Pulmonary artery endothelial cell (primary cell): ENCODE measurements at regions not wholly inside any gene's neighbourhood (a gene's known extent, or its start where the extent isn't known, plus 50 kb on each side); places are given as distances from the start of the nearest gene placed in this dataset.
"Not testable (repeated sequence)": the region's sequence is repeated elsewhere in the genome, so short reads cannot be mapped to it uniquely, and the experiment has no call there.

Experiments
- DNase-seq: peaks from one replicate; pipeline ENCODE4 v3.0.0-alpha.2; 2011; ENCODE audit warnings: low read depth, low spot score

- DNase-seq: no peak
Observed at GRCh38 chr4:141851246-141851891, 215.0 kb downstream of the IL15 start.

GRCh38 chr4:141853091-141853764, 216.8 kb downstream of the IL15 start:
- no peak for DNase-seq

- DNase-seq: no peak
Observed at GRCh38 chr4:141858437-141858836, 222.1 kb downstream of the IL15 start.

DNA sequence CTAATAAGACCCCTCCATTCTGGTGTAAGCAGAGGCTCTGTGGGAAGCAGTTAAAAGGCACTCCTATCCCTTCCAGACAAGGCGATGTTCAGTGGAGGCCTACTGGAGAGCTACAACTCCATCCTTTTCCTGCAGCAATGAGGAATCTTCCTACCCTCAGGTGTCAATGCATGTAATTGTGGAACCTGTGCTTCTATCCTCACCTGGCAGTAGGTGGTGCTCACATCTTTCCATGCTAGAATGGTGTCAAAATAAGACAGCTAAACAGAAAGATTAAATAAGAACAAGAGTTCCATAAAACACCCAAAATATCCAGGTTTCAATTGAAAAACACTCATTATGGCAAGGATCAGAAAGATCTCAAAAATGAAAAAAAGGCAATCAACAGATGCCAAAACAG, 224.6 kb downstream of the IL15 start:
- DNase-seq: no peak

DNA sequence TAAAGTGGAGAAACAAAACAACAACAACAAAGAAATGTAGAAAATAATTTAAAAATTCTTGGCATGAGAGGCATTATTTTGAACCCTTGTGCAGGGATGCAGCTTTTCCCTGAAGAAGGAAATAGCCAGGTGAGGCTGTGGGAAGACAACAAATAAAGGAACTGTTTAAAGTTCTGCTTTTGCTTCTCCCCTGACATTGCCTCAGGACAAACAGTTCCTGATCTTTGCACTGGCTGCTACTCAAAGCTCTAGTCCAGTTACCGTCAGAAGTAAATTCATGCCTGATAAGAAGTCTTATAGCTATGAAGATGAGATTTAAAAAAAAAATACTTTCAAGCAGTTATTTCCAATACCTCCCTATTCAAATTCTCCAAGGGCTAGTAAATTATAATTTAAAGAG, 233.8 kb downstream of the IL15 start:
- no peak for DNase-seq

DNA sequence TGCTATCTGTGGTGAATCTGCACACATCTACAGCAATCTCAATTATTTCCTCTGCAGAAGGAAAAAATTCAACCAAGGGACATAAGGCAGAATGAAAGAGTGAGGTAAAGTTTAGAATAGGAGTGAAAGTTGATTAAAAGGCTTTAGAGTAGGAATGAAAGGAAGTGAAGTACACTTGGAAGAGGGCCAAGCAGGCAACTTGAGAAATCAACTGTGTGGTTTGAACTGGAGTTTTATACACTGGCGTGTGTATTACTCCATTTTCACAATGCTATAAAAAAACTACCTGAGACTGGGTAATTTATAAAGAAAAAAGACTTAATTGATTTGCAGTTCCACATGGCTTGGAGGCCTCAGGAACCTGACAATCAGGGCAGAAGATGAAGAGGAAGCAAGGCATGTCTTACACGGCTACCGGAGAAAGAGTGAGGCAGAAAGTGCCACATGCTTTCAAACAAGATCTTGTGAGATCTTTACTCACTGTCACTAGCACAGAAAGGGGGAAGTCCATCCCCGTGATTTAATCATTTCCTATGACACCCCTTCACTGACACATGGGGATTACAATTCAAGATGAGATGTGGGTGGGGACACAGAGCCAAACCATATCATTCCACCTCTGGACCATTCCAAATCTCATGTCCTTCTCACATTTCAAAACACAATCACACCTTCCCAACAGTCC, 234.8 kb downstream of the IL15 start:
- DNase-seq: no peak

- not testable (repeated sequence) for DNase-seq
Observed at GRCh38 chr4:141882650-141883049, 246.3 kb downstream of the IL15 start.

GRCh38 chr4:141884070-141884469, 247.7 kb downstream of the IL15 start:
- DNase-seq: no peak

DNA sequence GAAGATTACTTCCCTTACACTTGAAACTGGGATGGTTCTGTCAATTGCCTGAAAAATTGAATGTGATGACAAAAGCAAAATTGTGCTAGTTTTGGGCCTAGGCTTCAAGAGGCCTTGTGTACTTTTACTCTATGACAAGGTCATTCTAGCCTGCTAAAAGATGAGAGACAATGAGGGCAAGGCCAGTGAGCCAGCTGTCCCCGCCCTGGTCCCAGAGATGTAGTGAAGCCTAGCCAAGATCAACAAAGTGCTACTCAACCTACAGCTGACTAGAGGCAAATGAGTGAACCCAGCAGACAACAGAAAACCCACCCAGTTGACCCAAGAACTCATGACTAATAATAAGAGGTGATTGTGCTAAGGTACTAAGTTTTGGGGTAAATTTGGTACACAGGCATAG, 248.7 kb downstream of the IL15 start:
- DNase-seq: no peak

GRCh38 chr4:141890279-141890678, 253.9 kb downstream of the IL15 start:
- DNase-seq: peak; percentile 5

- no peak for DNase-seq
Observed at GRCh38 chr4:141891260-141892120, 255.1 kb downstream of the IL15 start.

DNA sequence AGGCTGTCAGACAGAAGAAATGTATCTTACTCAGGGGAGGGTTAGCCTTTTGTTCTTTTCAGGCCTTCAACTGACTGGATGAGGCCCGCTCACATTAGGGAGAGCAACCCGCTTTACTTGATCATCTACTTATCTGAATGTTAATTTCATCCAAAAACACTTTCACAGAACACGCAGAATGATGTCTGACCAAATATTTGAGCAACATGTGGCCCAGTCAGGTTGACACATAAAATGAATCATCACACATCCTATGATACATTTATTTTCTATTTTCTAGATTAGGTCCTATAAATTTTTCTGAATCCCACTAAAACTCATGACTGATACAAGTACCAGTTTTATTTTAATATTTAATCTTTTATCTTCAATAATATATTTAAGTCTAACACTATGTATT, 260.3 kb downstream of the IL15 start:
- no peak for DNase-seq

GRCh38 chr4:141898346-141898745, 262.0 kb downstream of the IL15 start:
- no peak for DNase-seq

DNA sequence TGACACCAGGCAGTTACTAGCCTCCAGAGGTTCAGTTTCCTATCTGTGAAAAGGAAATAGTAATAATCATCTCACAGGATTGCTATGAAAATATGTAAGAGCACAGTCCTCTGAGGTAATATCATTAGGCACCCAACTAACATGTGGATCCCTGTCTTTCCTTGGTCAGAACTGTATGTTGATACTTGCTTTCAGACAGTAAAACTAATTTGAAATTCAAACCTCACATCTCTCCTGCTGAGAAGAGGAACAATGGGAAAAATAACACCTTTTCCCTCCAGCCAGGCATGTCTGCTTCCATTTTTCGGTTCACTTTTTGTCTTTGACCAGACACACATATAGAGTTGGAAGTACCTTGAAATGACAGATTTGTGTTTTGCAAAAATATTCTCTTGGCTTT, 262.7 kb downstream of the IL15 start:
- DNase-seq: no peak

DNA sequence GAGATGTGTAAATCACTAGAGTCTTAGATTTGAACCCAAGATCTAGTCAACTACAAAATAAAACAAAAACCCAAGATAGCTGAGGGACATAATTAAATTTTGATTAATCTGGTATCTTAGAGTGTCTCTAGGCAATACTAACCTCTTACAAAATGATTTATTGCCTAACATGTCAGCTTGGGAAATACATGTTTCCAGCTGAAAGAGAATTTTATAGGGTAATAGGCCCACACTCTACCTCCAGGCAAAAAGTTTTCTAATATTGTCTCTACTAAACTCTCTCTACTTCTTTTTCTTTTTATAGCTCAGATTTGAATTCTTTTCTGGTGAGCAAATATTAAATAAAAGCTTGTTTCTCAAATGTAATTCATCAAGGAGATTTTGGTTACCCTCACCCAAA, 263.2 kb downstream of the IL15 start:
- DNase-seq: no peak

DNA sequence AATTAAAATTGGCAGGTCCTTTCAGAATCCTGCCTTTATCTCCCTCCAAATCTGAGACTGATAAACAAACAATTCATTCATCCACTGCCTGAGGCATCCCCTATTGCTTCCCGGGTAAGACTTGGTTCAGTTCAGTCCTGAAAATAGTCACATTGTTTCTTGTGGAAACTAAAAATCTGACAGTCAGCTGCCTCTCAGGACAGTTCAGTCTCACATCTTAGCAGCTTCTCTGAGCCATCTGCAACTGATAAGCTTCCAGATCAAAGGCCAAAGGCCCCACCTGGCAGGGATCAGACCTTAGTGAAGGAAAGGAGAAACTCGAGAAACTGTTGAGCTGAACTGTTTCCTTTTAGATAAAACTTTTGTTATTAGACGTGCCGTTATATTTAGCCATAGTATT, 264.5 kb downstream of the IL15 start:
- no peak for DNase-seq

- no peak for DNase-seq
Observed at GRCh38 chr4:141905751-141906150, 269.4 kb downstream of the IL15 start.

GRCh38 chr4:141909541-141909940, 273.2 kb downstream of the IL15 start:
- DNase-seq: no peak

- DNase-seq: peak; percentile 76
Observed at GRCh38 chr4:141912831-141913230, 276.4 kb downstream of the IL15 start.

- DNase-seq: no peak
Observed at GRCh38 chr4:141913928-141914327, 277.5 kb downstream of the IL15 start.

DNA sequence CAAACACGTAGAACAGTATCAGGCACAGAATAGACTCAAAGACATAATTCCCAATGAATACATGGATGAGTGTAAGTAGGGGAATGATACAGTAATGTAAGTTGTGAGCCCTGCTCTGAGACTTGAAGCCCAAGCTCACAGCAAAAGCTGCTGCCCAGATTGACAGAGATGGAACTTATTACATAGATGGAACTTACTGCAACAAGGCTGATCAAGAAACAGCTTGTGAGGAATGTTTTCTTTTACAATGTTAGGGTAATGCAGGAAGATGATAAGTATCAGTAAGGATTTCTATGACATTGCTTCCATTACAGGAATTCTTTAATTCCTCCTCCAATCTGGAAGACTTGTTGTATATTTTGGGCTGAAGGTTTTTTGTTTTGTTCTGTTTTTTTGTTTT, 278.4 kb downstream of the IL15 start:
- no peak for DNase-seq

DNA sequence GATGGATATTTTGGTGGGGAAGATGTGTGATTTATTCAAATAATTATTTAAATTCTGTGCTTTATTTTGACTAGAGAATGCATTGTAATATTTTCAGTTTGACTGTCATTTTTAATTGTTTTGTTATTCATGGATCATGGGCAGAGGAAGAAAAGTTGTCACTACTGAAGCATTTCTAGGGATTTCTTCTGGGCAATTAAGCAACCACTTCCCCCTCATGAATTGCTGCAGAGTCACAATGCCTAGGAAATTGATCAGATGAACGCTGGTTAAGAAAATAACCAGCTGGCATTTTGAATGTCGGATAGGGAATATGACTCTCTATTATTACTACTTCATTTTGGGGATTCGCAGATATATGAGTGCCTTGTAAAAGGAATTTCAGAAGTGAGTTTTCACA, 283.3 kb downstream of the IL15 start:
- DNase-seq: no peak
